SKM-1 (cell line): ENCODE measurements at regions not wholly inside any gene's neighbourhood (a gene's known extent, or its start where the extent isn't known, plus 50 kb on each side); places are given as distances from the start of the nearest gene placed in this dataset.
A peak's percentile ranks its signal among the peaks of the same experiment; 100 is the strongest.
"Not testable (repeated sequence)": the region's sequence is repeated elsewhere in the genome, so short reads cannot be mapped to it uniquely, and the experiment has no call there.

Source experiments
- DNase-seq: peaks from one replicate; lab custom pipeline; 2025; ENCODE audit not compliant: unreplicated experiment; lab: John Stamatoyannopoulos, UW

- no peak for DNase-seq
These were observed 242.3 kb upstream of the NOL4 start for GRCh38 chr18:34467058-34467457.

DNA sequence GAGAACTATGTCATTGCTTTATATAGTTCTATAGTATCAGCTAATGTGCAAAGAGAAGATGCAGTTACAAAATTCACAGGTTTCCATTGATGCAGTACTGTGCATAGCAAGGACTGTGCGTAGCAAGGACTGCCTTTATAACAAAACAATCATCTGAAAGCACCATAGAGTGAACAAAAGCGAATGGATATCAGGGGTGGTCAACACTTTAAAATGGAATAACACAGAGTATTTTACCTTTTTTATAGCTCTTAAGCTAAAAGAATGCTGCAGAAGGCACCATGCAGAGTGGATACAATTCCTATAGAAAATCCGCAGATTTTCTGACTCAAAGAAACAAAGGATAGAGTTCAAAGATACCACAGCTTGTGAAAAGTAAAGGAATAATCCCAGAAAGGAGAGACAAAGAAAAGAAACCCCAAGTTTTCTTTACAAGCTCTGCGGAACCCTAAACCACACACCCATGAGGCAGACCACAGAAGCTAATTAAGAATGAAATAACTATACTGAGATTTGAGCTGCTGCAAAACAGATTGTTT is 229.9 kb upstream of the DTNA start:
- DNase-seq, result no peak

GRCh38 chr18:34482204-34482603 is 227.9 kb upstream of the DTNA start:
- no peak for DNase-seq

DNA sequence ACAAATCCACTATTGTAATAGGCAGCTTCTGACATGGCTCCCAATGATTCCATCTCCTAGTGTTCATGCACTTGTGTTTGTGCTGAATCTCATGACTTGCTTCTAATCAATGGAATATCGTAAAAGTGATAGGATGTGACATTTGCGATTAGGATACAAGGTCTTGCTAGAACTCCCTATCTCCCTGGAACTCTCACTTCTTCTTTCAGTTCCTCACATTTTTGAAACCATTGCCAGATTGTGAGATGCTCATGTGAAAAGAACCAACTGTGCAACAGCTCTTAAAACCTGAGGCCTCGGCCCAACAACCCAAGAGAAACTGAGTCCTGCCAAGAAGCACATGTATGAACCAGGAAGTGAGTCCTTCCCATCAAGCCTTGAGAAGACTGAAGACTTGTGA is 226.9 kb upstream of the DTNA start:
- DNase-seq, result no peak

- no peak for DNase-seq
These were observed 218.4 kb upstream of the DTNA start for GRCh38 chr18:34491719-34492118.

DNA sequence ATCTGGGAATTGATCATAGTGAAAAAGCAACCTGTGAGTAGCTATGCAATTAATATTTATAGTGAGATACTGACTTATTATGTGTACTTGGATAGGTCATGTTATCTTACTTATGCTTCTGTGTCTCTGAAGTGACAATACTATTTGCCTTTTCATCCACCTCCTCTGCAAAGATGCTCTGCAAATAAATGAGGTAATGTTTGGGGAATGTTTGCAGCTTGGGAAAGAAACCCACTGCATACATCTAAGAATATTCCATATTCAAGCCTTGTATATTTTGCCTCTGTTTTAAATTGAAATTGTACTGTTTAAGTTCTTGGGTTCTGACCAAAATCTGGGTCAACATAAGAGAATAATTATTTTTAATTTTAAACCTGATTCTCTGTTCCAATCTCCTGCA is 217.4 kb upstream of the DTNA start:
- DNase-seq, result no peak

GRCh38 chr18:34493099-34493544 is 217.0 kb upstream of the DTNA start:
- peak; percentile 43 for DNase-seq

DNA sequence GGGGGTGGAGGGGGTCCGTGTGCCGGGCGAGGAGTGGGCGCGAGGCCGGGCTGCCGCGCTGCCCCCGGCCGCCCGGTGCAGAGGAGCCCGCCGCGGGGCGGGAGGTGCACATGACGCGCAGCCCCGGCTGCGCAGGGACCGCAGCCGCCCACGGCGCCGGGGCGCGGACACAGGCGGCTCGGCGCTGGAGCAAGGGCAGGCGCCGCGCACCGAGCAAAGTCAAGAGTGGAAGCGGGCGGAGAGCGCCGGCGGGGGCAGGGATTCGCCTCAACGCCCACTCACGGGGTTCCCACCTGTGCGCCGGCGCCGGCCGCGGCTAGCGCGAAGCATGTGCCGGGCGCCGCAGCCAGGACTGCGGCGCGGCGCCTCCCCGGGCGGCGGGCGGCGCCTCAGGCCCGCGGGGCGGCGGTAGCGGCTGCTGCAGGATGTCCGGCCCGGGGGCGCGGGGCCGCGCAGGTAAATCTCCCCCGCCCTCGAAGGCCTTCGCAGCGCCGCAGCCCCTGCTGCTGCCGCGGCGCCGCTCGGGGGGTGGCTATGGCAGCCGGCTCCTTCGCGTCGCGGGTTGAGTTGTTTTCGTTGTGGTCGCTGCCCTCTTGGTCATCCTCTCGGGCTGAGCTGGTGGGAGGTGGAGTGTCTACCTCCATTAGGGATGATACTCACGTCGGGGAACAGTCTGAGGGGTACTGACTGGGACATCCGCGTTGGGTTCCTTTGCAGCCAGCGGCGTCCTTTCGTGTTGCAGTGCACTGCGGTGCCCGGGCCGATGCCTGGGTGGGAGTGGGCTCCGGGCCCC is 216.3 kb upstream of the DTNA start:
- DNase-seq, result no peak

- peak; percentile 18 for DNase-seq
These were observed 215.8 kb upstream of the DTNA start for GRCh38 chr18:34494359-34494696.

GRCh38 chr18:34495506-34495905 is 214.6 kb upstream of the DTNA start:
- DNase-seq, result peak; percentile 58

GRCh38 chr18:34501553-34501952 is 208.5 kb upstream of the DTNA start:
- no peak for DNase-seq

- DNase-seq, result no peak
These were observed 203.9 kb upstream of the DTNA start for GRCh38 chr18:34506198-34506597.

GRCh38 chr18:34509163-34509562 is 200.9 kb upstream of the DTNA start:
- no peak for DNase-seq

DNA sequence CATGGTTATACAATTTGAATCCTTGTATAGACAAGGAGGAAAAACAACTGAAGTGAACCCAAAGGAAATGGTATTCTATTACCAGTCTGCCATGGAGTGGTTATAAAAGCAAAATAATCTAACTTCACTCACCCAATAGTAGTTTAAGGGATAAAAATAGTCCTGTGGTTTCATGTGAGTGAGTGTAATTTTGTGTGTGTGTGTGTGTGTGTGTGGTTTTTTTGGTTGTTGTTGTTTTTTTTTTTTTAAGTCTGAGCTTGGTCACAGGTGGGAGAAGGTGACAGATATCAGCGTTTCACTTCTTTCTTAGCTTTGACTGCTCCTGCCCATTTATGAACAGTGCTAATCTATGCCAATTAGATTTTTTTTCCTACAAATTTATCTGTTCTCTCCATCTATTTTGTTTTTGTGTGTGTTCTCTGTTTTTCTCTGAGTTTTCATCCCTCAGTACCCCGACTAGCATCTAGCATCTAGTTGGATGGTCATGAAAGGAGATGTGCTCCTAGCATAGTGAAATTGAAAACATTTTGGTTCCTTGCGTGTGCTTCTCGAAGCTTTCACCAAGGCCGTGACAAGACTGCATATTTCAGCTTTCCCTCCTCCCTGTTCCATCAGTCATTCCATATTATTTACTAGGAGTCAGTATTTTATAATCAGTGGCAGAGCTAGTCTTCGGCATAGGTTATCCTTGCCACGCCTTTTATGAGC is 200.1 kb upstream of the DTNA start:
- DNase-seq, result no peak

DNA sequence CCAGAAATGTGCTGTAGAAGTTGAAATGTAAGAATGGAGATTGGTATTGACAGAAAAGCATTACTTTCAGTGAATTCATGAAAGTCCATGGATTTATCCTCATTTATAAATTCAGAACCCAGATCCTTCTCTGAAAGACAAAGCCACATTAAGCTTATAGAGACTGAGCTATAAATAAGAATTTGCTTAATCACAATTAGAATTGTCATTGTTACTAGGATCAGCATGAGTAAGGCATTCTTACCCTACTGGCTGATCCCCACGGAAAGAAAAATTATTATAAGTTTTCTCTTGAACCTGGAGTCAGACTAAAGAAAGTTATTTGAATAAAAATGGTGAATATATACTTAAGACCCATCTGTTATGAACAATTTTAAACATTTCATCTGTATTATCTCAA is 199.2 kb upstream of the DTNA start:
- DNase-seq, result no peak

- no peak for DNase-seq
These were observed 198.7 kb upstream of the DTNA start for GRCh38 chr18:34511435-34511834.

- DNase-seq, result no peak
These were observed 198.2 kb upstream of the DTNA start for GRCh38 chr18:34511879-34512278.

- DNase-seq, result no peak
These were observed 195.9 kb upstream of the DTNA start for GRCh38 chr18:34514238-34514637.

GRCh38 chr18:34514957-34515356 is 195.1 kb upstream of the DTNA start:
- DNase-seq, result no peak

- not testable (repeated sequence) for DNase-seq
These were observed 193.7 kb upstream of the DTNA start for GRCh38 chr18:34516355-34516754.

DNA sequence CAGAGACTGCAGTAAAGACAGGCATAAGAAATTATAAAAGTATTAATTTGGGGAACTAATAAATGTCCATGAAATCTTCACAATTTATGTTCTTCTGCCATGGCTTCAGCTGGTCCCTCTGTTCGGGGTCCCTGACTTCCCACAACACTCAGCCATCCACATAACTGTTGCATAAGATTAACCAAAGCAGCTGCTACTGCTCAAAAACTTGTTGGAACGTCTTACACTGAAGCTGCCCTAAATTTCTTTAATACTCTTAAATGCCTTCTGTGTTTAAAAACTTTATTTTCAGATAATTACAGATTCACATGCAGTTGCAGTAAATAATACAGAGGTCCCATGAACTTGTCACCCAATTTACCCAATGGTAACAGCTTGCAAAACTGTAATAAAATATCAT is 193.1 kb upstream of the DTNA start:
- not testable (repeated sequence) for DNase-seq

GRCh38 chr18:34521040-34521439 is 189.1 kb upstream of the DTNA start:
- DNase-seq, result no peak
